Uterus (tissue), 3 donors: ENCODE measurements at regions not wholly inside any gene's neighbourhood (a gene's known extent, or its start where the extent isn't known, plus 50 kb on each side); places are given as distances from the start of the nearest gene placed in this dataset.

Experiments
- DNase-seq, 2 donors: peaks; one replicate each; pipeline ENCODE4 v3.0.0-alpha.2; 2019 to 2020
- H3K27ac ChIP-seq, 2 donors: fragments of 200-600 bp; sonication (generic); 1 replicate in 1 of 2; 2 replicates in 1 of 2; pipeline ENCODE4 v1.5.1; 2016 to 2018
- H3K27me3 ChIP-seq, 2 donors: fragments of 200-600 bp; sonication (generic); one replicate each; pipeline ENCODE4 v1.5.1; 2018 to 2019; ENCODE audit warnings: control low read depth in 1 of 2
- H3K36me3 ChIP-seq, 2 donors: fragments of 200-600 bp; sonication (generic); one replicate each; pipeline ENCODE4 v1.5.1; 2019; ENCODE audit warnings: control low read depth in 1 of 2
- H3K4me1 ChIP-seq, 2 donors: fragments of 200-600 bp; sonication (generic); one replicate each; pipeline ENCODE4 v1.5.1; 2018 to 2019; ENCODE audit warnings: control low read depth in 1 of 2
- H3K4me3 ChIP-seq, 2 donors: fragments of 200-600 bp; sonication (generic); 1 replicate in 1 of 2; 2 replicates in 1 of 2; pipeline ENCODE4 v1.5.1; 2018 to 2019; ENCODE audit warnings: mild to moderate bottlenecking in 1 of 2
- H3K9me3 ChIP-seq, 2 donors: fragments of 200-600 bp; sonication (generic); one replicate each; pipeline ENCODE4 v1.5.1; 2019; ENCODE audit warnings: control low read depth in 1 of 2
- CTCF ChIP-seq, 4 experiments: fragments of 200-600 bp in 2 of 4; fragments of 450-650 bp in 2 of 4; sonication (generic) in 2 of 4; IDR thresholded peaks; one replicate each; pipeline ENCODE4 v1.5.1; 2016 to 2019; ENCODE audit warnings: antibody characterized with exemption in 4 of 4, mild to moderate bottlenecking in 2 of 4, moderate library complexity in 1 of 4
- POLR2A ChIP-seq, 2 donors: fragments of 450-650 bp; IDR thresholded peaks; one replicate each; pipeline ENCODE4 v1.6.1; 2016; ENCODE audit warnings: antibody characterized with exemption in 2 of 2, mild to moderate bottlenecking in 1 of 2, moderate library complexity in 1 of 2
- intact Hi-C: fragments of 100-400 bp; cut with DNase I; formaldehyde crosslinking; loops from one replicate; pipeline ENCODE4 v1.15.1; 2023; ENCODE audit warnings: low total_unique reads
- donor health status: DM: yes; HTN: yes; CAD: no.

DNA sequence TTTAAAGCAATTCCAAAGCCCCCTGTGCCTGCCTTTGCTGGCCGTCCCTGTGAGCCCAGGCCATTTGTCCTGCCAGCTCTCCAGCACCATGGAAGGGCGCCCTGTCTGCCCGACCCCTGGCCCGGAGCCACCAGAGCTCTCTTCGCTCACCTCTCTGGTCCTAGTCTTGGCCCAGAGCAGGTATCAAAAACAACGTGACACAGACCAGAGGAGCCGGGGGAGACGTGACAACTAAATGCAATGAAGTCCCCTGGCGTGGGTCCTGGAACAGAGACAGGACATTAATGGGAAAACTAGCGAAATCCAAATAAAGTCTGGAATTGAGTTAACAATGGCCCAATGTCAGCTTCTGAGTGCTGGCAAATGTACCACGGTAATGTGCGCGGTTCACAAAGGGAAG is 83.2 kb upstream of the DIO3 start:
- no peaks in the 10 kb centered on the region for H3K36me3 ChIP-seq
- no peaks in the 10 kb centered on the region for H3K9me3 ChIP-seq
- peak overlapping the region; percentile 1 to 82 for H3K27ac ChIP-seq
- TF ChIP-seq POLR2A (IDR thresholded peaks at IDR 0.05): no peak
- TF ChIP-seq CTCF (IDR thresholded peaks at IDR 0.05): no peak
- H3K4me3 ChIP-seq: no peak overlapping the region
- H3K4me1 ChIP-seq: peaks cover 13 to 14% of the 10 kb centered on the region in 2 donors
- no peaks in the 10 kb centered on the region for H3K27me3 ChIP-seq
- intact Hi-C loops: loop anchor here (10.0 kb wide), 1 partner anchor 113 kb away; no protein-coding TSS in a partner anchor
- peak; percentile 26 to 43 for DNase-seq

DNA sequence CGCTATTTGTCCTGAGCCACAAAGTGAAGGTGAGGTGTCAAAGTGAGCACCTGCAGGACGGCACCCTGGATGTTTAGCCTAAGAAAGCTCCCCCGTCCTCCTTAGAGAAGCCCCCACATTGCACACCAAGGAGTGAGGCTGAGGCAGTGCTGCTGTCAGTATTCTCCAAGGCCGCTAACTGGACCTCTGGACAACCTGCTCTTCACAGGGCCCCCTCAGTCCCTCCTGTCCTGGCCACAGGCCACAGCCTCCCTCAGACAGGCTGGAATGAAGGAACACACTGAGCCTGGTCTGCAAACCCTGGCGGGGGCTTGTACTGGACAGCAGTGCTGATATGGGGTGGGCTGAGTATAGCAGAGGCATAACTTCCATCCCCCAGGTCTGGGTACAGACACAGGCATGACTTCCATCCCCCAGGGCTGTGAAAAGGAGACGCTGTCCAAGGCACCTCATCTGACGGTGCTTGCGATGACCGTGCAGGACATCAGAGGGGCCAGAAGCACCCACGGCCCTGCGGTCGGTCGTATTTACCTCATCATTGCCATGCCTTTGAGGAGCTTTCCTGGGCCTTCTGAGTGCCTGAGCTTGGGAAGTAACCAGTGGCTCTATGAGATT is 82.4 kb upstream of the DIO3 start:
- no peak overlapping the region for H3K4me3 ChIP-seq
- H3K27ac ChIP-seq: peak overlapping the region in 1 of 2 donors; percentile 82
- DNase-seq: peak; percentile 13 to 15
- H3K9me3 ChIP-seq: no peaks in the 10 kb centered on the region
- H3K4me1 ChIP-seq: peaks cover 13 to 14% of the 10 kb centered on the region in 2 donors
- no peaks in the 10 kb centered on the region for H3K36me3 ChIP-seq
- TF ChIP-seq CTCF (IDR thresholded peaks at IDR 0.05): no peak
- TF ChIP-seq POLR2A (IDR thresholded peaks at IDR 0.05): no peak
- H3K27me3 ChIP-seq: no peaks in the 10 kb centered on the region
- intact Hi-C loops: loop anchor here (10.0 kb wide), 1 partner anchor 114 kb away; no protein-coding TSS in a partner anchor

- TF ChIP-seq POLR2A (IDR thresholded peaks at IDR 0.05): no peak
- no peak for TF ChIP-seq CTCF (IDR thresholded peaks at IDR 0.05)
- no peaks in the 10 kb centered on the region for H3K36me3 ChIP-seq
- H3K27me3 ChIP-seq: no peaks in the 10 kb centered on the region
- DNase-seq: peak; percentile 4 to 10
- H3K27ac ChIP-seq: peak overlapping the region; percentile 54 to 82
- H3K9me3 ChIP-seq: no peaks in the 10 kb centered on the region
- no peak overlapping the region for H3K4me3 ChIP-seq
- intact Hi-C loops: no loop called here
- H3K4me1 ChIP-seq: peaks cover 13 to 14% of the 10 kb centered on the region in 2 donors
Measured at GRCh38 chr14:101480022-101480746, 81.1 kb upstream of the DIO3 start.

DNA sequence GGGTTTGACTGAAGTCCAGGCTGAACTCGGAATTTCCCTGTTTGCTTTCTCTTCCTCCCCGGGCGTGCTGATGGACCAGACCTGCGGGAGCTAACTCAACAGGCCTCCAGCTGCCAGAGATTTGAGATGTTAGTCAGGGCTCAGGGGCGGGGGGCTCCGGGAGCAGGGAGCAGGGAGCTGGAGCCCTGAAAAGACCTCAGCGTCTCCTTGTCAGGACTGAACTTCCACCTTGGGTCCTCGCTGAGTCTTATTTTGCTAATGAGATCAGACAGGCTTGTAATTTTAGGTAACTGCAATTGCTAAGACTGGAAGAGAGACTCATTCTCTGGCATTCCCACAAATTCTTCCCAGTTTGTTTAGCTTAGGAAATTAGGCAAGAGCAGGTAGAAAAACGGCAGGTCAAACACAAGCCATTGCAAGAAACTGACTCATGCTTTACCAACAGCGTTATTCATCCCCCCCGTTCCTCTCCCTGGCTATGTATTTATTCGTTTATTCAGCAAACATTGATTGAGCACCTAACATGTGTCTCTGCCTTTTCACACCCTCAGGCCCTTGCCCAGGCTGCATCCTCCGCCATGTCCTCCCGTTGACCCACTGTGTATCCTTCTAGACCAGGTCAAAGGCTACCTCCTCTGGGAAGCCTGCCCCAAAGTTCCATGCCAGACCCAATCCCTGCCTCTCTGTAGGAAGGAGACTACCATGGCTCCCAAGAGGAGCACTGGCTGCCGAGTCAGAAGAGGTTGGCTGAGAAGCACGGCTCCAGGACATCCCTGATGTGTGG is 80.4 kb upstream of the DIO3 start:
- Histone ChIP-seq H3K27me3 (no peaks in the 10 kb centered on the region), H3K4me1 (peaks cover 8 to 12% of the 10 kb centered on the region in 2 donors), H3K4me3 (no peak overlapping the region), H3K36me3 (no peaks in the 10 kb centered on the region), H3K9me3 (no peaks in the 10 kb centered on the region), H3K27ac (peak overlapping the region; percentile 54 to 82)
- peak; percentile 68 to 69 for DNase-seq
- TF ChIP-seq CTCF (IDR thresholded peaks at IDR 0.05): no peak
- no peak for TF ChIP-seq POLR2A (IDR thresholded peaks at IDR 0.05)
- intact Hi-C loops: no loop called here
